ENCODE measurements at regions not wholly inside any gene's neighbourhood (a gene's known extent, or its start where the extent isn't known, plus 50 kb on each side); places are given as distances from the start of the nearest gene placed in this dataset.

DNA sequence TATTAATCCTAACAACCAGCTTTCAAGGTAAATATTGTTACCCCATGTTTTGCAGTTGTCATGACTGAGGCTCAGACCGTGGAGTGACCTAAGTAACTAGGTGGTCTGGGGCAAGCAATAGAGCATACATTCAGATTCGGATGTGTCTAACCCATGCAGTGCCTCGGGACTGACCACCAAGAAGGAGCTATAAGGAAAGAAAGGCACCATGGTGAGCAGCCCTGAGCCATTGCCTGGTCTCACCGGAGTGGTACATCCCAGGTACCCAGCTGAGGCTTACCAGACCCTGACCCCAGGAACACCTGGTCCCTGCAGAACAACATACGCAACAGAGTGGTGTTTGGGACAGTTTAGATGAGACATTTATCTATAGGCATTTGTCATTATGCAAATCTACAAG is 175.5 kb upstream of the ZMIZ1 start:
- TF ChIP-seq, protein P1, sequence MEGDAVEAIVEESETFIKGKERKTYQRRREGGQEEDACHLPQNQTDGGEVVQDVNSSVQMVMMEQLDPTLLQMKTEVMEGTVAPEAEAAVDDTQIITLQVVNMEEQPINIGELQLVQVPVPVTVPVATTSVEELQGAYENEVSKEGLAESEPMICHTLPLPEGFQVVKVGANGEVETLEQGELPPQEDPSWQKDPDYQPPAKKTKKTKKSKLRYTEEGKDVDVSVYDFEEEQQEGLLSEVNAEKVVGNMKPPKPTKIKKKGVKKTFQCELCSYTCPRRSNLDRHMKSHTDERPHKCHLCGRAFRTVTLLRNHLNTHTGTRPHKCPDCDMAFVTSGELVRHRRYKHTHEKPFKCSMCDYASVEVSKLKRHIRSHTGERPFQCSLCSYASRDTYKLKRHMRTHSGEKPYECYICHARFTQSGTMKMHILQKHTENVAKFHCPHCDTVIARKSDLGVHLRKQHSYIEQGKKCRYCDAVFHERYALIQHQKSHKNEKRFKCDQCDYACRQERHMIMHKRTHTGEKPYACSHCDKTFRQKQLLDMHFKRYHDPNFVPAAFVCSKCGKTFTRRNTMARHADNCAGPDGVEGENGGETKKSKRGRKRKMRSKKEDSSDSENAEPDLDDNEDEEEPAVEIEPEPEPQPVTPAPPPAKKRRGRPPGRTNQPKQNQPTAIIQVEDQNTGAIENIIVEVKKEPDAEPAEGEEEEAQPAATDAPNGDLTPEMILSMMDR (IDR thresholded peaks at IDR 0.05): no peak
- no peak for TF ChIP-seq POLR2A (IDR thresholded peaks at IDR 0.05)

Data from thyroid gland (tissue), 4 donors.